H1 (cell line): ENCODE measurements at regions not wholly inside any gene's neighbourhood (a gene's known extent, or its start where the extent isn't known, plus 50 kb on each side); places are given as distances from the start of the nearest gene placed in this dataset.

Experiments
- ATF2 ChIP-seq: IDR thresholded peaks from 2 replicates; pipeline ENCODE4 v1.6.1; 2012; ENCODE audit warnings: low read length, inconsistent platforms
- CHD2 ChIP-seq: IDR thresholded peaks from 2 replicates; pipeline ENCODE4 v1.6.1; 2012; ENCODE audit warnings: low read length, improper control_type of control experiment
- CTCF ChIP-seq, 3 experiments: IDR thresholded peaks; 1 replicate in 2 of 3; 2 replicates in 1 of 3; pipeline versions ENCODE4 v1.5.1 to v1.6.1; 2011; ENCODE audit warnings: low read length in 3 of 3, mild to moderate bottlenecking in 3 of 3, inconsistent platforms in 2 of 3, low read depth in 1 of 3, moderate library complexity in 1 of 3; ENCODE audit not compliant: insufficient read depth in 1 of 3; ENCODE audit errors: control extremely low read depth in 1 of 3
- E2F6 ChIP-seq: IDR thresholded peaks from 2 replicates; pipeline ENCODE4 v1.6.1; 2012; ENCODE audit warnings: inconsistent platforms
- GABPA ChIP-seq: IDR thresholded peaks from 2 replicates; pipeline ENCODE4 v1.6.1; 2011; ENCODE audit warnings: mild to moderate bottlenecking, low read length, moderate library complexity, borderline replicate concordance; ENCODE audit not compliant: insufficient read depth
- HDAC6 ChIP-seq: IDR thresholded peaks from one replicate; pipeline ENCODE4 v1.7.1; 2012; ENCODE audit warnings: low read depth, mild to moderate bottlenecking, inconsistent platforms, low read length, moderate library complexity

GRCh38 chr18:11419338-11419737, 190.1 kb upstream of the SLC35G4 start (continued):
- TF ChIP-seq E2F6 (no peak), GABPA (no peak), CTCF (IDR thresholded peaks at IDR 0.05; ENCODE audit: control extremely low read depth in 1 of 3, insufficient read depth in 1 of 3, low read depth in 1 of 3, low read length in 3 of 3) (no peak), ATF2 (no peak), HDAC6 (no peak), CHD2 (no peak)
- TF ChIP-seq, all 59 proteins: peak for 0
